ENCODE measurements at regions not wholly inside any gene's neighbourhood (a gene's known extent, or its start where the extent isn't known, plus 50 kb on each side); places are given as distances from the start of the nearest gene placed in this dataset.
"Not testable (repeated sequence)": the region's sequence is repeated elsewhere in the genome, so short reads cannot be mapped to it uniquely, and the experiment has no call there.

DNA sequence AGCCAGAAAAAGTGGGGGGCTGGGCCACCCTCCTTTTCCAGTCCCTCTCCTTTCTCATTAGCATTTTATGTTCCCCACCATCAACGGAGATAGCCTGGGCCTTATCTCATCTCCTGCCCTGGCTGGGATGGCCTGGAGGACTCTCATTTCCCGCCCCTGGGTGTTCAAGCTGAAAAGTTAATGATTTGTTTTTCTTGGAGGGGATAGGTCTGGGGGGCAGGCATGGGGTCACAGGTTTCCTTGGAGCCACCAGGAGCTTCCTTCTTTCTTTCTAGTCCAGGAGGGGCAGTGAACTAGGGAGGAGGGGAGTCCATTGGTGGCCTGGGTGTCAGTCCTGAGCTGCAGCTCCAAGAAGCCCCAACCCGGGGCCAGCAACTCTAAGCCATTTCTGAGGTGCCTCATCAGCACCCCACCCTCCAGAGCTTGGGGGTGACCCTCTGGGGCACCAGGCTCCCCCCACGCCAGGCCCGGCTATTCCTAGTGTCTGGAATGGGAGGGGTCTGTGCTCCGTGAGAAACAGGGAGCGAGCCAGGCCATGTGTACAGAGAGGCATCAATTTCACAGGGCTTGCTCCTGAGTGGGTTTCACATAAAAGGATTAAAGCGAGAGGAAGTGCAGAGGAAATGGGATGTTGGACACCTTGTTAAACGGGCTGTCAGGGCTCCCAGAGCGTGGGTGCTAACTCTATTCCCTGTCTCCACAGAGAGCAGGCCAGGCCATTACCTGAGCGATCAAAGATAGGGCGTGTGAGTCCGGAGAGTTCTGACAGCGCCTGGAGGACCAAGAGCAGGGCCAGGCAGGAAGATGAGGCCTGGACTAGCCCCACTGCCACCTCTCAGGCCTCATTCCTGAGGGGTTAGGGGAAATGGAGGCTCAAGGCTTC lies 90.6 kb upstream of the LHX1 start:
- H3K9me3 ChIP-seq (ENCODE audit: control insufficient read depth in 2 of 2, insufficient read depth in 1 of 2, low read depth in 1 of 2, low read length in 1 of 2): no peaks in the 10 kb centered on the region
- H3K36me3 ChIP-seq (ENCODE audit: control insufficient read depth in 2 of 2, insufficient read depth in 2 of 2, low read length in 1 of 2): no peaks in the 10 kb centered on the region
- H3K4me3 ChIP-seq (ENCODE audit: low read depth in 1 of 2, low read length in 2 of 2): no peak overlapping the region
- no peak overlapping the region for H3K27ac ChIP-seq (ENCODE audit: low read depth in 2 of 2, low read length in 1 of 2)
- WGBS, 2 donors: 68% methylated on average over 14 of the region's 14 CpGs
- no peaks in the 10 kb centered on the region for H3K4me1 ChIP-seq (ENCODE audit: control insufficient read depth in 2 of 2, insufficient read depth in 2 of 2, low read length in 1 of 2)
- no peaks in the 10 kb centered on the region for H3K27me3 ChIP-seq (ENCODE audit: control insufficient read depth in 1 of 2, insufficient read depth in 2 of 2, low read length in 2 of 2)

GRCh38 chr17:36848008-36848902 lies 89.0 kb upstream of the LHX1 start:
- Histone ChIP-seq H3K36me3 (ENCODE audit: control insufficient read depth in 2 of 2, insufficient read depth in 2 of 2, low read length in 1 of 2) (no peaks in the 10 kb centered on the region), H3K4me3 (ENCODE audit: low read depth in 1 of 2, low read length in 2 of 2) (no peak overlapping the region), H3K4me1 (ENCODE audit: control insufficient read depth in 2 of 2, insufficient read depth in 2 of 2, low read length in 1 of 2) (no peaks in the 10 kb centered on the region), H3K27me3 (ENCODE audit: control insufficient read depth in 1 of 2, insufficient read depth in 2 of 2, low read length in 2 of 2) (no peaks in the 10 kb centered on the region), H3K9me3 (ENCODE audit: control insufficient read depth in 2 of 2, insufficient read depth in 1 of 2, low read depth in 1 of 2, low read length in 1 of 2) (no peaks in the 10 kb centered on the region), H3K27ac (ENCODE audit: low read depth in 2 of 2, low read length in 1 of 2) (no peak overlapping the region)
- 70 to 81% methylated on average over 10 of the region's 10 CpGs for WGBS, 2 donors

DNA sequence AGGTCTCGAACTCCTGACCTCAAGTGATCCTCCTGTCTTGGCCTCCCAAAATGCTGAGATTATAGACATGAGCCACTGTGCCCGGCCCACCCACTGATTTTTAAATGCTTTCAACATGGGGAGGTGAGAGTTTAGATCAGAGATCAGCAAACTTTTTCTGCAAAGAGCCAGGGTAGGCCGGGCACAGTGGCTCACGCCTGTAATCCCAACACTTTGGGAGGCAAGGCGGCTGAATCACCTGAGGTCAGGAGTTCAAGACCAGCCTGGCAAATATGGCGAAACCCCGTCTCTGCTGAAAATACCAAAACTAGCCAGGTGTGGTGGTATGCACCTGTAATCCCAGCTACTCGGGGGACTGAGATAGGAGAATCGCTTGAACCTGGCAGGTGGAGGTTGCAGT lies 88.3 kb upstream of the LHX1 start:
- H3K4me3 ChIP-seq (ENCODE audit: low read depth in 1 of 2, low read length in 2 of 2); H3K36me3 ChIP-seq (ENCODE audit: control insufficient read depth in 2 of 2, insufficient read depth in 2 of 2, low read length in 1 of 2); H3K9me3 ChIP-seq (ENCODE audit: control insufficient read depth in 2 of 2, insufficient read depth in 1 of 2, low read depth in 1 of 2, low read length in 1 of 2); H3K27ac ChIP-seq (ENCODE audit: low read depth in 2 of 2, low read length in 1 of 2); H3K27me3 ChIP-seq (ENCODE audit: control insufficient read depth in 1 of 2, insufficient read depth in 2 of 2, low read length in 2 of 2); H3K4me1 ChIP-seq (ENCODE audit: control insufficient read depth in 2 of 2, insufficient read depth in 2 of 2, low read length in 1 of 2): not testable (repeated sequence)
- WGBS, 2 donors: 87 to 91% methylated on average over 9 of the region's 9 CpGs

GRCh38 chr17:36849871-36850348 lies 87.4 kb upstream of the LHX1 start:
- H3K36me3 ChIP-seq (ENCODE audit: control insufficient read depth in 2 of 2, insufficient read depth in 2 of 2, low read length in 1 of 2): no peaks in the 10 kb centered on the region
- H3K4me1 ChIP-seq (ENCODE audit: control insufficient read depth in 2 of 2, insufficient read depth in 2 of 2, low read length in 1 of 2): no peaks in the 10 kb centered on the region
- no peaks in the 10 kb centered on the region for H3K9me3 ChIP-seq (ENCODE audit: control insufficient read depth in 2 of 2, insufficient read depth in 1 of 2, low read depth in 1 of 2, low read length in 1 of 2)
- 31 to 34% methylated on average over 9 of the region's 9 CpGs for WGBS, 2 donors
- H3K27me3 ChIP-seq (ENCODE audit: control insufficient read depth in 1 of 2, insufficient read depth in 2 of 2, low read length in 2 of 2): no peaks in the 10 kb centered on the region
- no peak overlapping the region for H3K27ac ChIP-seq (ENCODE audit: low read depth in 2 of 2, low read length in 1 of 2)
- H3K4me3 ChIP-seq (ENCODE audit: low read depth in 1 of 2, low read length in 2 of 2): no peak overlapping the region

GRCh38 chr17:36850790-36851189 lies 86.5 kb upstream of the LHX1 start:
- peaks cover 0 to 2% of the 10 kb centered on the region in 2 donors for H3K9me3 ChIP-seq (ENCODE audit: control insufficient read depth in 2 of 2, insufficient read depth in 1 of 2, low read depth in 1 of 2, low read length in 1 of 2)
- no peaks in the 10 kb centered on the region for H3K4me1 ChIP-seq (ENCODE audit: control insufficient read depth in 2 of 2, insufficient read depth in 2 of 2, low read length in 1 of 2)
- H3K27ac ChIP-seq (ENCODE audit: low read depth in 2 of 2, low read length in 1 of 2): no peak overlapping the region
- no peaks in the 10 kb centered on the region for H3K27me3 ChIP-seq (ENCODE audit: control insufficient read depth in 1 of 2, insufficient read depth in 2 of 2, low read length in 2 of 2)
- H3K36me3 ChIP-seq (ENCODE audit: control insufficient read depth in 2 of 2, insufficient read depth in 2 of 2, low read length in 1 of 2): no peaks in the 10 kb centered on the region
- H3K4me3 ChIP-seq (ENCODE audit: low read depth in 1 of 2, low read length in 2 of 2): no peak overlapping the region
- 76 to 88% methylated on average over 5 of the region's 5 CpGs for WGBS, 2 donors

DNA sequence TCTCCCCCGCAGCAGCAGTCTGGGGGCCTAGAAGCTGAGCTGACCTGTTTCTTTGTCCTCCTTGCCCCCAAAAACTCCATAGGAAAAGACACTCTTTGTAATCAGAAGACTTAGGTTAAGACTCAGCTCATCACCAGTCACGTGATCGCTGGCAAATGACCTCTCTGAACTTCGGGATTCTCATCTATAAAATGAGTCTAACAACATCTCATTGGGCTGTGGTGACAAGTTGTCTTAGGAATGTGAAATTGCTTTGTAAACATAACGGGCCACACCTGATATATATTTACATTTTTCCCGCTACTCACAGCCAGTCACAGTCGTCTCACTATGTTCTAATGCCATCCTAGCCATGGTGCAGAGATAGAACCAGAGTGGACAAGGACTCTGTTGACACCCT lies 86.0 kb upstream of the LHX1 start:
- Histone ChIP-seq H3K27me3 (ENCODE audit: control insufficient read depth in 1 of 2, insufficient read depth in 2 of 2, low read length in 2 of 2) (no peaks in the 10 kb centered on the region), H3K27ac (ENCODE audit: low read depth in 2 of 2, low read length in 1 of 2) (no peak overlapping the region), H3K36me3 (ENCODE audit: control insufficient read depth in 2 of 2, insufficient read depth in 2 of 2, low read length in 1 of 2) (no peaks in the 10 kb centered on the region), H3K4me3 (ENCODE audit: low read depth in 1 of 2, low read length in 2 of 2) (no peak overlapping the region), H3K9me3 (ENCODE audit: control insufficient read depth in 2 of 2, insufficient read depth in 1 of 2, low read depth in 1 of 2, low read length in 1 of 2) (peaks cover 0 to 2% of the 10 kb centered on the region in 2 donors), H3K4me1 (ENCODE audit: control insufficient read depth in 2 of 2, insufficient read depth in 2 of 2, low read length in 1 of 2) (no peaks in the 10 kb centered on the region)
- whole genome bisulfite sequencing, 2 donors: 45 to 46% methylated on average over 7 of the region's 7 CpGs

DNA sequence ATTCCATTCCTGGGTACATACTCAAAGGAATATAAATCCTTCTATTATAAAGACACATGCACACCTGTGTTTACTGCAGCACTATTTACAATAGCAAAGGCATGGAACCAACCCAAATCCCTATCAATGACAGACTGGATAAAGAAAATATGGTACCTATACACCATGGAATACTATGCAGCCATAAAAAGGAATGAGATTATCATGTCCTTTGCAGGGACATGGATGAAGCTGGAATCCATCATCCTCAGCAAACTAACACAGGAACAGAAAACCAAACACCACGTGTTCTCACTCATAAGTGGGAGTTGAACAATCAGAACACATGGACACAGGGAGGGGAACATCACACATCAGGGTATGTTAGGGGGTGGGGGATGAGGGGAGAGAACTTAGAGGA lies 84.8 kb upstream of the LHX1 start:
- 62 to 83% methylated on average over 1 of the region's 1 CpG for WGBS, 2 donors
- not testable (repeated sequence) for H3K27ac ChIP-seq (ENCODE audit: low read depth in 2 of 2, low read length in 1 of 2); H3K4me3 ChIP-seq (ENCODE audit: low read depth in 1 of 2, low read length in 2 of 2); H3K4me1 ChIP-seq (ENCODE audit: control insufficient read depth in 2 of 2, insufficient read depth in 2 of 2, low read length in 1 of 2); H3K36me3 ChIP-seq (ENCODE audit: control insufficient read depth in 2 of 2, insufficient read depth in 2 of 2, low read length in 1 of 2); H3K9me3 ChIP-seq (ENCODE audit: control insufficient read depth in 2 of 2, insufficient read depth in 1 of 2, low read depth in 1 of 2, low read length in 1 of 2); H3K27me3 ChIP-seq (ENCODE audit: control insufficient read depth in 1 of 2, insufficient read depth in 2 of 2, low read length in 2 of 2)

GRCh38 chr17:36854982-36855381 lies 82.3 kb upstream of the LHX1 start:
- 44 to 54% methylated on average over 2 to 3 of the region's 3 CpGs for WGBS, 2 donors
- no peaks in the 10 kb centered on the region for H3K27me3 ChIP-seq (ENCODE audit: control insufficient read depth in 1 of 2, insufficient read depth in 2 of 2, low read length in 2 of 2)
- no peaks in the 10 kb centered on the region for H3K36me3 ChIP-seq (ENCODE audit: control insufficient read depth in 2 of 2, insufficient read depth in 2 of 2, low read length in 1 of 2)
- no peak overlapping the region for H3K27ac ChIP-seq (ENCODE audit: low read depth in 2 of 2, low read length in 1 of 2)
- no peak overlapping the region for H3K4me3 ChIP-seq (ENCODE audit: low read depth in 1 of 2, low read length in 2 of 2)
- no peaks in the 10 kb centered on the region for H3K4me1 ChIP-seq (ENCODE audit: control insufficient read depth in 2 of 2, insufficient read depth in 2 of 2, low read length in 1 of 2)
- H3K9me3 ChIP-seq (ENCODE audit: control insufficient read depth in 2 of 2, insufficient read depth in 1 of 2, low read depth in 1 of 2, low read length in 1 of 2): peaks cover 0 to 2% of the 10 kb centered on the region in 2 donors

GRCh38 chr17:36855459-36855858 lies 81.8 kb upstream of the LHX1 start:
- peaks cover 0 to 2% of the 10 kb centered on the region in 2 donors for H3K9me3 ChIP-seq (ENCODE audit: control insufficient read depth in 2 of 2, insufficient read depth in 1 of 2, low read depth in 1 of 2, low read length in 1 of 2)
- H3K27me3 ChIP-seq (ENCODE audit: control insufficient read depth in 1 of 2, insufficient read depth in 2 of 2, low read length in 2 of 2): no peaks in the 10 kb centered on the region
- H3K4me3 ChIP-seq (ENCODE audit: low read depth in 1 of 2, low read length in 2 of 2): no peak overlapping the region
- WGBS, 2 donors: 89 to 90% methylated on average over 4 of the region's 4 CpGs
- no peaks in the 10 kb centered on the region for H3K36me3 ChIP-seq (ENCODE audit: control insufficient read depth in 2 of 2, insufficient read depth in 2 of 2, low read length in 1 of 2)
- H3K4me1 ChIP-seq (ENCODE audit: control insufficient read depth in 2 of 2, insufficient read depth in 2 of 2, low read length in 1 of 2): no peaks in the 10 kb centered on the region
- no peak overlapping the region for H3K27ac ChIP-seq (ENCODE audit: low read depth in 2 of 2, low read length in 1 of 2)

All from esophagus (tissue), 2 donors.